Lower lobe of right lung (tissue), 2 donors: ENCODE measurements at regions not wholly inside any gene's neighbourhood (a gene's known extent, or its start where the extent isn't known, plus 50 kb on each side); places are given as distances from the start of the nearest gene placed in this dataset.

ENCODE experiments used
- ATAC-seq, 2 donors: fragments of 200-7000 bp; cut with Tn5 transposase; one replicate each; pipeline ENCODE4 v1.9.1; 2020 to 2022; ENCODE audit warnings: mild to moderate bottlenecking in 2 of 2, moderate library complexity in 2 of 2
- DNase-seq: peaks from one replicate; pipeline ENCODE4 v3.0.0-alpha.2; 2020
- H3K27ac ChIP-seq: fragments of 200-600 bp; one replicate; pipeline ENCODE4 v1.8.0; 2022
- H3K27me3 ChIP-seq: fragments of 200-600 bp; one replicate; pipeline ENCODE4 v1.8.0; 2022; ENCODE audit warnings: low read depth
- H3K36me3 ChIP-seq: fragments of 200-600 bp; one replicate; pipeline ENCODE4 v1.8.0; 2022; ENCODE audit warnings: mild to moderate bottlenecking
- H3K4me1 ChIP-seq: fragments of 200-600 bp; one replicate; pipeline ENCODE4 v1.8.0; 2022
- H3K4me3 ChIP-seq: fragments of 200-600 bp; one replicate; pipeline ENCODE4 v1.8.0; 2022; ENCODE audit warnings: mild to moderate bottlenecking
- H3K9me3 ChIP-seq: fragments of 200-600 bp; one replicate; pipeline ENCODE4 v1.8.0; 2022
- CTCF ChIP-seq: fragments of 200-600 bp; IDR thresholded peaks from one replicate; pipeline ENCODE4 v1.8.0; 2022; ENCODE audit warnings: antibody characterized with exemption, mild to moderate bottlenecking
- intact Hi-C: fragments of 100-400 bp; cut with DNase I; formaldehyde crosslinking; loops from one replicate; pipeline ENCODE4 v1.11.0; 2022
- donor health status: DM: no; HTN: yes; CAD: no; lungs with severe emphysema.

GRCh38 chr3:13132281-13132680, 59.1 kb upstream of the IQSEC1 start:
- intact Hi-C loops, result no loop called here
- no peaks in the 10 kb centered on the region for H3K9me3 ChIP-seq
- no peaks in the 10 kb centered on the region for H3K27me3 ChIP-seq
- TF ChIP-seq CTCF, result no peak
- H3K27ac ChIP-seq, result no peak overlapping the region
- H3K4me3 ChIP-seq, result no peak overlapping the region
- DNase-seq (no peak), ATAC-seq (no peak)
- no peaks in the 10 kb centered on the region for H3K36me3 ChIP-seq
- no peaks in the 10 kb centered on the region for H3K4me1 ChIP-seq

GRCh38 chr3:13130464-13131193, 57.4 kb upstream of the IQSEC1 start:
- H3K27me3 ChIP-seq, result no peaks in the 10 kb centered on the region
- H3K27ac ChIP-seq, result no peak overlapping the region
- intact Hi-C loops, result no loop called here
- no peak for DNase-seq
- no peak for ATAC-seq
- no peaks in the 10 kb centered on the region for H3K9me3 ChIP-seq
- TF ChIP-seq CTCF, result no peak
- H3K36me3 ChIP-seq, result no peaks in the 10 kb centered on the region
- no peak overlapping the region for H3K4me3 ChIP-seq
- no peaks in the 10 kb centered on the region for H3K4me1 ChIP-seq

GRCh38 chr3:13125092-13126015, 52.1 kb upstream of the IQSEC1 start:
- no peaks in the 10 kb centered on the region for H3K27me3 ChIP-seq
- H3K36me3 ChIP-seq, result no peaks in the 10 kb centered on the region
- intact Hi-C loops, result no loop called here
- H3K4me3 ChIP-seq, result no peak overlapping the region
- H3K4me1 ChIP-seq, result no peaks in the 10 kb centered on the region
- no peak for TF ChIP-seq CTCF
- H3K27ac ChIP-seq, result no peak overlapping the region
- no peak for ATAC-seq
- peak; percentile 14 for DNase-seq
- H3K9me3 ChIP-seq, result no peaks in the 10 kb centered on the region

- peak; percentile 40 for DNase-seq
- H3K36me3 ChIP-seq, result no peaks in the 10 kb centered on the region
- H3K27ac ChIP-seq, result no peak overlapping the region
- H3K4me1 ChIP-seq, result no peaks in the 10 kb centered on the region
- intact Hi-C loops, result no loop called here
- no peaks in the 10 kb centered on the region for H3K9me3 ChIP-seq
- TF ChIP-seq CTCF, result no peak
- H3K4me3 ChIP-seq, result no peak overlapping the region
- ATAC-seq, result no peak
- no peaks in the 10 kb centered on the region for H3K27me3 ChIP-seq
Observed at GRCh38 chr3:13124631-13125030, 51.4 kb upstream of the IQSEC1 start.

GRCh38 chr3:13123765-13124164, 50.5 kb upstream of the IQSEC1 start:
- TF ChIP-seq CTCF, result no peak
- H3K9me3 ChIP-seq, result no peaks in the 10 kb centered on the region
- no peak overlapping the region for H3K4me3 ChIP-seq
- intact Hi-C loops, result no loop called here
- no peak overlapping the region for H3K27ac ChIP-seq
- no peaks in the 10 kb centered on the region for H3K4me1 ChIP-seq
- H3K36me3 ChIP-seq, result no peaks in the 10 kb centered on the region
- peak; percentile 17 for DNase-seq
- no peaks in the 10 kb centered on the region for H3K27me3 ChIP-seq
- ATAC-seq, result no peak
